ENCODE measurements at regions not wholly inside any gene's neighbourhood (a gene's known extent, or its start where the extent isn't known, plus 50 kb on each side); places are given as distances from the start of the nearest gene placed in this dataset.

DNA sequence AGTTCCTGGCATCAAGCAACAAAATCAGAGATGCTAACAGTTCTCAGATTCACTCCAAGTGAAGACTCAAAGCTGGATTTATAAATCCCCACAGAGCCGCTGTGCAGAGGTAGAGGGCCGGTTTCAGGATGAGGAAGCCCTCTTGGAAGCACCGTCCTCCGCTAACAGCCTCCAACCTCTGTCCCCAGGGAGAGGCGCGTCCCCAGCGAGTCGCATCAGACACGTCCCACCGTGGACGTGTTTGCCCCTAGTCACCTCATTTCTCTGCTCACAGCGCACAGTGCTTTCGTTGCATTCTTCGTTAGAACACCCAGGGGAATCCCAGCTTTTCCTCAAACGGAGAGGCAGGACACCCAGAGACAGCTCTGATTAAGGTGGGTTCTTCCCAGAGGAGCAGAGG is 642.9 kb downstream of the BRD1 start:
- no peak overlapping the region for H3K4me3 ChIP-seq (ENCODE audit: low read depth, low read length)
- TF ChIP-seq CTCF (IDR thresholded peaks at IDR 0.05; ENCODE audit: borderline replicate concordance, insufficient read depth, low read depth, low read length): no peak

DNA sequence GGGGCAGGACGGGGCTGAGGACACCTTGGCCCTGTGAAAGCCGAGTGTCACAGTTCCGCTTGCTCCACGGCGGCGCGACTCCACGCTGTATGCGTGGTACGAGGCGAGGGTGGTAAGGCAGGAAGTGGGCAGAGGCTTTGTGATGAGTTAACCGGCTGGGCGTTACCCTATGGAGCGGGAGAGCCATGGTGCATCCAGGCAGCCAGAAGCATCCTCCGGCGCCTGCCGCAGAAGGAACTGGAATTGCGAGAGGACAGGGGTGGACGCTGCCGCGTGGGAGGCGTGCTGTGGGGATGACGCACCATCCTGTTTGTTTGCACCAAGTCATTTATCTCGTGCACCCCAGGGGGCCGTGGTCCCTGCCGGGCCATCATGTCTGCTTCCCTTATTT is 643.9 kb downstream of the BRD1 start:
- no peak for TF ChIP-seq CTCF (IDR thresholded peaks at IDR 0.05; ENCODE audit: borderline replicate concordance, insufficient read depth, low read depth, low read length)
- no peak overlapping the region for H3K4me3 ChIP-seq (ENCODE audit: low read depth, low read length)

DNA sequence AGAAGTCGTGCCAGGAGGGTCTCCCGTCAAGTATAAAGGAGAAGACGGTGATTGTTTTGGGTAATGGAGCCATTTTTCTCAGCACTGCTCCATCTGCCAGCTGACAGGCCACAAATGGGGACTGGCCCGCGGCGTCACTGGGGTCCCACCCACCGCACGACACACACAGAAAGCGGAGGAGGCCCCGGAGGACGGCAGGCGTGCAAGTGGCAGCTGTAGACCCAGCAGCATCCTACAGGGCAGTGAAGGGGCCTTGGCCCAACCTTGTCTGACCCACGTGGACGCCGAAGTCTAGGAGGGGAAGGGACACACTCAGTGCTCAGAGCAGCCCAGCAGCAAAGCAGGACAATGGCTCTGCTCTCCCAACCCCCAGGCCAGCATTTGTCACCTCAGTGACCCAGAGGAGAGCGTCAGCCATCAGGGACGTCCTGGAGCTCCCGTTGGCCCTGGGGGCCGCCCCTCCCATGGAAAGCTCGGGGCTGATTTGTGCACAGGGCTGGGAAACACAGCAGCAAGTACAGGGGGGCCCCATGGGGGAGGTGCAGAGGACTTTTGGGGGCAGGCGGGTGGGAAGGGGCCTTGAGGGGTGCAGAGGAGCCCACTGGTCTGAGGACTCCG is 644.4 kb downstream of the BRD1 start:
- no peak overlapping the region for H3K4me3 ChIP-seq (ENCODE audit: low read depth, low read length)
- no peak for TF ChIP-seq CTCF (IDR thresholded peaks at IDR 0.05; ENCODE audit: borderline replicate concordance, insufficient read depth, low read depth, low read length)

- no peak overlapping the region for H3K4me3 ChIP-seq (ENCODE audit: low read depth, low read length)
- TF ChIP-seq CTCF (IDR thresholded peaks at IDR 0.05; ENCODE audit: borderline replicate concordance, insufficient read depth, low read depth, low read length): no peak
Observed at GRCh38 chr22:49182416-49182815, 645.3 kb downstream of the BRD1 start.

GRCh38 chr22:49181942-49182341 is 645.7 kb downstream of the BRD1 start:
- H3K4me3 ChIP-seq (ENCODE audit: low read depth, low read length): no peak overlapping the region
- no peak for TF ChIP-seq CTCF (IDR thresholded peaks at IDR 0.05; ENCODE audit: borderline replicate concordance, insufficient read depth, low read depth, low read length)

- no peak for TF ChIP-seq CTCF (IDR thresholded peaks at IDR 0.05; ENCODE audit: borderline replicate concordance, insufficient read depth, low read depth, low read length)
- no peak overlapping the region for H3K4me3 ChIP-seq (ENCODE audit: low read depth, low read length)
Observed at GRCh38 chr22:49181431-49181830, 646.2 kb downstream of the BRD1 start.

- H3K4me3 ChIP-seq (ENCODE audit: low read depth, low read length): no peak overlapping the region
- TF ChIP-seq CTCF (IDR thresholded peaks at IDR 0.05; ENCODE audit: borderline replicate concordance, insufficient read depth, low read depth, low read length): no peak
Observed at GRCh38 chr22:49180683-49181024, 647.0 kb downstream of the BRD1 start.
